A549 (cell line): ENCODE measurements at regions not wholly inside any gene's neighbourhood (a gene's known extent, or its start where the extent isn't known, plus 50 kb on each side); places are given as distances from the start of the nearest gene placed in this dataset.

Experiments
- CEBPB ChIP-seq, 2 experiments: fragments of >200 bp in 1 of 2; sonication (Bioruptor Twin) in 1 of 2; formaldehyde crosslinking in 1 of 2; IDR thresholded peaks; 2 replicates each; pipeline ENCODE4 v1.6.1; 2012 to 2016
- CHD4 ChIP-seq: fragments of 200-600 bp; sonication (generic); IDR thresholded peaks from 2 replicates; pipeline ENCODE4 v1.6.1; 2016; ENCODE audit warnings: antibody characterized with exemption, mild to moderate bottlenecking, borderline replicate concordance
- CTCF ChIP-seq: fragments of >200 bp; sonication (Bioruptor Twin); formaldehyde crosslinking; IDR thresholded peaks from 3 replicates; pipeline ENCODE4 v1.5.1; 2016
- EP300 ChIP-seq, 2 experiments: fragments of >200 bp; sonication (Bioruptor Twin); formaldehyde crosslinking; IDR thresholded peaks; 2 replicates in 1 of 2; 3 replicates in 1 of 2; pipeline ENCODE4 v1.6.1; 2016 to 2017
- POLR2A ChIP-seq: IDR thresholded peaks from 2 replicates; pipeline ENCODE4 v1.6.1; 2012; ENCODE audit warnings: mild to moderate bottlenecking, low read length

DNA sequence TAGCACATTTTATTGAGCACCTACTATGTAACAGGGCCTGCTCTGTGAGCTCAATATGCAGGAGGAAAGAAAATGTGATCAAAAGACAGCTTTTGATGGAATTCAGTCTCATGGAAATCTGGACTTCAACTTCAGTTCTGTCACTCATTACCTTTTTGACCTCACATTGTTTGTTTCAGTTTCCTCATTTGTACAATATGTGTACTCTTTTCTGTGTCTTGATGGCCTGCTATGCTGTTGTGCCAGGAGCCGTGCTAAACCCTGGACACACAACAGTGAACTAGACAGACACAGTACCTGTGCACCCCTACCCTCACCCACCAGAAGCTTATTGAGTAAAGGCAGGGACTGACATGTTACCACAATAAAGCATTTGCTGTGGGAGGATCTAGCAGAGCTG is 162.9 kb upstream of the FGGY start:
- no peak for TF ChIP-seq CTCF
- no peak for TF ChIP-seq EP300 (IDR thresholded peaks at IDR 0.05)
- TF ChIP-seq CHD4, result no peak
- no peak for TF ChIP-seq POLR2A
- TF ChIP-seq CEBPB (IDR thresholded peaks at IDR 0.05), result no peak
